H1 (cell line): ENCODE measurements at regions not wholly inside any gene's neighbourhood (a gene's known extent, or its start where the extent isn't known, plus 50 kb on each side); places are given as distances from the start of the nearest gene placed in this dataset.

ENCODE experiments used
- CTCF ChIA-PET: fragments of 300-600 bp; sonication (Branson Sonifier 250); formaldehyde crosslinking; loops from one replicate; lab custom pipeline; 2021; ENCODE audit not compliant: partially characterized antibody; lab: Charles Lee
- POLR2A ChIA-PET: fragments of 300-600 bp; sonication (Branson Sonifier 250); formaldehyde crosslinking; loops from one replicate; lab custom pipeline; 2021; ENCODE audit warnings: inconsistent platforms; ENCODE audit not compliant: partially characterized antibody; lab: Charles Lee
- DNase-seq, 2 experiments: peaks; one replicate each; pipeline versions ENCODE4 v3.0.0 to v3.0.0-alpha.2; 2010 to 2022; ENCODE audit warnings: low spot score in 2 of 2, low read depth in 1 of 2, mixed read lengths in 1 of 2
- FAIRE-seq: peaks from 2 replicates; lab custom pipeline; 2011; peaks lifted over from hg19 to GRCh38; lab: Jason Lieb, UNC
- H2AFZ ChIP-seq: 2 replicates; pipeline ENCODE4 v1.8.1; 2012; ENCODE audit warnings: low read length, inconsistent platforms
- H2AK5ac ChIP-seq: 2 replicates; pipeline ENCODE4 v1.6.1; 2013; ENCODE audit warnings: low read depth, low read length
- H2BK120ac ChIP-seq: replicated peaks from 2 replicates; pipeline ENCODE3; 2013; ENCODE audit warnings: low read depth, low read length, inconsistent platforms
- H2BK12ac ChIP-seq: 2 replicates; pipeline ENCODE4 v1.6.1; 2013; ENCODE audit warnings: low read depth, low read length
- H2BK15ac ChIP-seq: 2 replicates; pipeline ENCODE4 v1.6.1; 2013; ENCODE audit warnings: low read length
- H2BK20ac ChIP-seq: 2 replicates; pipeline ENCODE4 v1.6.1; 2013; ENCODE audit warnings: low read length
- H2BK5ac ChIP-seq: 2 replicates; pipeline ENCODE4 v1.6.1; 2013; ENCODE audit warnings: low read depth, low read length
- H3K14ac ChIP-seq: 2 replicates; pipeline ENCODE4 v1.6.1; 2013; ENCODE audit warnings: inconsistent platforms; ENCODE audit not compliant: insufficient read length
- H3K18ac ChIP-seq: 2 replicates; pipeline ENCODE4 v1.6.1; 2013; ENCODE audit warnings: low read length; ENCODE audit errors: extremely low read depth
- H3K23ac ChIP-seq: 2 replicates; pipeline ENCODE4 v1.6.1; 2013; ENCODE audit warnings: inconsistent platforms; ENCODE audit not compliant: insufficient read length
- H3K23me2 ChIP-seq: 2 replicates; pipeline ENCODE4 v1.6.1; 2013; ENCODE audit warnings: low read depth, low read length
- H3K27ac ChIP-seq: 2 replicates; pipeline ENCODE4 v1.6.1; 2011; ENCODE audit warnings: low read depth, low read length, inconsistent platforms
- H3K27me3 ChIP-seq, 4 experiments: replicated peaks in 1 of 4; 1 replicate in 1 of 4; 2 replicates in 3 of 4; pipeline versions ENCODE4 v1.6.1 to v1.8.1; 2011 to 2013; ENCODE audit warnings: low read length in 3 of 4, mild to moderate bottlenecking in 3 of 4, inconsistent platforms in 2 of 4, mixed read lengths in 2 of 4, moderate library complexity in 1 of 4; ENCODE audit not compliant: control insufficient read depth in 3 of 4, insufficient read depth in 3 of 4; ENCODE audit errors: extremely low read depth in 1 of 4
- H3K36me3 ChIP-seq, 4 experiments: 2 replicates each; pipeline versions ENCODE4 v1.6.1 to v1.8.1; 2011 to 2013; ENCODE audit warnings: mild to moderate bottlenecking in 4 of 4, low read length in 3 of 4, moderate library complexity in 2 of 4, control low read depth in 1 of 4, inconsistent platforms in 1 of 4; ENCODE audit not compliant: insufficient read depth in 4 of 4, control insufficient read depth in 2 of 4
- H3K4ac ChIP-seq: replicated peaks from 2 replicates; pipeline ENCODE3; 2013; ENCODE audit warnings: low read length, low read depth, mixed read lengths, inconsistent platforms; ENCODE audit not compliant: insufficient read length
- H3K4me1 ChIP-seq, 4 experiments: replicated peaks in 1 of 4; 1 replicate in 1 of 4; 2 replicates in 3 of 4; pipeline versions ENCODE4 v1.6.1 to v1.8.1; 2011 to 2013; ENCODE audit warnings: low read length in 3 of 4, inconsistent platforms in 2 of 4, mixed read lengths in 1 of 4; ENCODE audit not compliant: insufficient read depth in 4 of 4, control insufficient read depth in 3 of 4
- H3K4me2 ChIP-seq, 2 experiments: 2 replicates each; pipeline versions ENCODE4 v1.6.1 to v1.8.1; 2011 to 2013; ENCODE audit warnings: low read depth in 2 of 2, low read length in 2 of 2, control low read depth in 1 of 2, inconsistent platforms in 1 of 2, mild to moderate bottlenecking in 1 of 2; ENCODE audit not compliant: insufficient read depth in 1 of 2
- H3K4me3 ChIP-seq, 4 experiments: fragments of 200-600, 300-600 bp in 1 of 4; sonication (generic), shearing (Covaris generic), sonication (Bioruptor Twin) in 1 of 4; 2 replicates each; pipeline versions ENCODE4 v1.5.1 to v1.8.1; 2011 to 2016; ENCODE audit warnings: low read length in 4 of 4, low read depth in 3 of 4, control low read depth in 2 of 4, inconsistent platforms in 2 of 4, mild to moderate bottlenecking in 2 of 4, mixed read lengths in 1 of 4, moderate library complexity in 1 of 4; ENCODE audit not compliant: insufficient read depth in 2 of 4; ENCODE audit errors: extremely low read depth in 1 of 4
- H3K56ac ChIP-seq: replicated peaks from 2 replicates; pipeline ENCODE3; 2013; ENCODE audit warnings: low read depth, mild to moderate bottlenecking, mixed read lengths, low read length, inconsistent platforms; ENCODE audit not compliant: insufficient read length
- H3K79me1 ChIP-seq: 2 replicates; pipeline ENCODE4 v1.6.1; 2013; ENCODE audit warnings: low read depth, low read length, control low read depth
- H3K79me2 ChIP-seq, 2 experiments: 2 replicates each; pipeline versions ENCODE4 v1.6.1 to v1.8.1; 2012 to 2013; ENCODE audit warnings: low read length in 2 of 2, mild to moderate bottlenecking in 2 of 2, inconsistent platforms in 1 of 2; ENCODE audit not compliant: insufficient read depth in 2 of 2, control insufficient read depth in 1 of 2
- H3K9ac ChIP-seq, 4 experiments: replicated peaks in 1 of 4; 1 replicate in 1 of 4; 2 replicates in 3 of 4; pipeline versions ENCODE4 v1.6.1 to v1.8.1; 2011 to 2013; ENCODE audit warnings: low read depth in 3 of 4, low read length in 3 of 4, control low read depth in 2 of 4, mild to moderate bottlenecking in 2 of 4, moderate library complexity in 2 of 4, inconsistent platforms in 1 of 4; ENCODE audit errors: extremely low read depth in 1 of 4
- H3K9me3 ChIP-seq, 2 experiments: 2 replicates each; pipeline versions ENCODE4 v1.6.1 to v1.8.1; 2012 to 2013; ENCODE audit warnings: mild to moderate bottlenecking in 2 of 2, moderate library complexity in 2 of 2, control low read depth in 1 of 2, inconsistent platforms in 1 of 2, low read depth in 1 of 2, low read length in 1 of 2, mixed read lengths in 1 of 2; ENCODE audit not compliant: insufficient read depth in 2 of 2
- H4K20me1 ChIP-seq, 2 experiments: replicated peaks in 1 of 2; 2 replicates each; pipeline versions ENCODE3 to v1.8.1; 2011 to 2013; ENCODE audit warnings: inconsistent platforms in 2 of 2, low read length in 2 of 2, mild to moderate bottlenecking in 1 of 2; ENCODE audit not compliant: insufficient read depth in 2 of 2, control insufficient read depth in 1 of 2
- H4K5ac ChIP-seq: 2 replicates; pipeline ENCODE4 v1.6.1; 2013; ENCODE audit warnings: low read length, low read depth, mixed read lengths, inconsistent platforms; ENCODE audit not compliant: insufficient read length
- H4K8ac ChIP-seq: 2 replicates; pipeline ENCODE4 v1.8.0; 2013; ENCODE audit warnings: mild to moderate bottlenecking, moderate library complexity, low read length, inconsistent platforms; ENCODE audit not compliant: insufficient read depth; ENCODE audit errors: extremely low read depth
- H4K91ac ChIP-seq: replicated peaks from 2 replicates; pipeline ENCODE3; 2013; ENCODE audit warnings: low read length, mixed read lengths, inconsistent platforms; ENCODE audit not compliant: insufficient read length
- KDM5A ChIP-seq: fragments of 200-600 bp; IDR thresholded peaks from 2 replicates; pipeline ENCODE4 v1.7.1; 2012; ENCODE audit warnings: mild to moderate bottlenecking, low read length, inconsistent platforms, mixed read lengths
- TEAD4 ChIP-seq: IDR thresholded peaks from 2 replicates; pipeline ENCODE4 v1.6.1; 2012; ENCODE audit warnings: low read depth, low read length, inconsistent platforms, mixed read lengths
- WGBS, 2 experiments: shearing (Covaris generic) in 1 of 2; methylation state at CpG; one replicate each; pipeline versions ENCODE4 v1.1.6 to v1.1.7; 2013 to 2015; ENCODE audit warnings: low lambda C conversion rate in 2 of 2, mixed read lengths in 2 of 2, inconsistent platforms in 1 of 2, low coverage in 1 of 2, missing lambda C conversion rate in 1 of 2; ENCODE audit not compliant: insufficient replicate concordance in 2 of 2, insufficient coverage in 1 of 2, insufficient read length in 1 of 2; ENCODE audit errors: extremely low coverage in 1 of 2, missing lambda C conversion rate in 1 of 2; 5-methylcytosine and 5-hydroxymethylcytosine counted together

- no peak overlapping the region; the same call in 1 of the 2 replicates for H2BK20ac ChIP-seq
- 68% methylated on average over 5 of the region's 5 CpGs; no CpG with 5 or more reads in 1 of the 2 experiments for whole genome bisulfite sequencing, 2 experiments
- no peak overlapping the region for H3K4me3 ChIP-seq
- H2AFZ ChIP-seq = peak overlapping the region; percentile 95
- H2BK120ac ChIP-seq = peak overlapping the region; percentile 19
- no peaks in the 10 kb centered on the region for H3K36me3 ChIP-seq
- H4K5ac ChIP-seq = no peak overlapping the region
- H4K8ac ChIP-seq = no peak overlapping the region
- no peak overlapping the region for H3K23ac ChIP-seq
- no peak overlapping the region for H3K27ac ChIP-seq
- no peak overlapping the region for H3K9ac ChIP-seq
- no peak for DNase-seq
- H4K20me1 ChIP-seq = no peaks in the 10 kb centered on the region
- H2AK5ac ChIP-seq = no peak overlapping the region
- H3K23me2 ChIP-seq = no peaks in the 10 kb centered on the region; the same call in 1 of the 2 replicates
- H3K4me1 ChIP-seq = peaks cover 3 to 9% (median 6%) of the 10 kb centered on the region in 4 experiments; a peak in 5 of 7 replicates
- peak overlapping the region in 1 of 2 experiments; percentile 29; a peak in 1 of 4 replicates for H3K4me2 ChIP-seq
- H3K14ac ChIP-seq = no peak overlapping the region
- peak overlapping the region; percentile 38 for H4K91ac ChIP-seq
- H2BK15ac ChIP-seq = no peak overlapping the region
- 0 out of 2 replicates have a peak overlapping the region, but pooled peaks have one; percentile 3 for H2BK12ac ChIP-seq
- H3K56ac ChIP-seq = no peak overlapping the region
- H3K79me1 ChIP-seq = no peaks in the 10 kb centered on the region
- ChIA-PET POLR2A (no interaction called here), CTCF (interaction anchor here (1.1 to 2.3 kb wide), 6 partner anchors 12 to 183 kb away, joined by 3 to 10 read pairs (median 4); no protein-coding TSS in a partner anchor)
- peak overlapping the region; percentile 42; the same call in 1 of the 2 replicates for H3K18ac ChIP-seq
- no peak for FAIRE-seq
- TF ChIP-seq KDM5A (no peak), TEAD4 (peak; percentile 63; the same call in 1 of the 2 replicates)
- H3K27me3 ChIP-seq = no peaks in the 10 kb centered on the region
- no peaks in the 10 kb centered on the region for H3K79me2 ChIP-seq
- no peak overlapping the region for H3K4ac ChIP-seq
- H3K9me3 ChIP-seq = no peaks in the 10 kb centered on the region; a peak in 1 of 4 replicates
- no peak overlapping the region for H2BK5ac ChIP-seq
These were observed 61.9 kb upstream of the PTPRZ1 start for GRCh38 chr7:121810831-121811672.
